Right ventricle myocardium superior (tissue), 1 donor: ENCODE measurements at regions not wholly inside any gene's neighbourhood (a gene's known extent, or its start where the extent isn't known, plus 50 kb on each side); places are given as distances from the start of the nearest gene placed in this dataset.
A peak's percentile ranks its signal among the peaks of the same experiment; 100 is the strongest.

Experiments used
- ATAC-seq: fragments of 200-7000 bp; cut with Tn5 transposase; one replicate; pipeline ENCODE4 v1.9.1; 2020; ENCODE audit warnings: mild to moderate bottlenecking; ENCODE audit not compliant: poor library complexity
- DNase-seq: peaks from one replicate; pipeline ENCODE4 v3.0.0-alpha.2; 2020
- intact Hi-C: fragments of 100-400 bp; cut with DNase I; formaldehyde crosslinking; loops from one replicate; pipeline ENCODE4 v1.11.2; 2022
- donor health status: DM: no; HTN: yes; CAD: no; lungs with severe emphysema.

- intact Hi-C loops, result no loop called here
- ATAC-seq (no peak), DNase-seq (no peak)
Observed at GRCh38 chr6:87793315-87793714, 91.3 kb upstream of the AKIRIN2 start.

- intact Hi-C loops, result no loop called here
- DNase-seq (no peak), ATAC-seq (peak; percentile 18)
Observed at GRCh38 chr6:87791982-87792381, 89.9 kb upstream of the AKIRIN2 start.

GRCh38 chr6:87791485-87791884 is 89.5 kb upstream of the AKIRIN2 start:
- ATAC-seq, result no peak
- intact Hi-C loops, result no loop called here
- no peak for DNase-seq

GRCh38 chr6:87791029-87791428 is 89.0 kb upstream of the AKIRIN2 start:
- no peak for ATAC-seq
- intact Hi-C loops, result no loop called here
- DNase-seq, result no peak

GRCh38 chr6:87789900-87790290 is 87.9 kb upstream of the AKIRIN2 start:
- DNase-seq (no peak), ATAC-seq (no peak)
- intact Hi-C loops, result no loop called here

DNA sequence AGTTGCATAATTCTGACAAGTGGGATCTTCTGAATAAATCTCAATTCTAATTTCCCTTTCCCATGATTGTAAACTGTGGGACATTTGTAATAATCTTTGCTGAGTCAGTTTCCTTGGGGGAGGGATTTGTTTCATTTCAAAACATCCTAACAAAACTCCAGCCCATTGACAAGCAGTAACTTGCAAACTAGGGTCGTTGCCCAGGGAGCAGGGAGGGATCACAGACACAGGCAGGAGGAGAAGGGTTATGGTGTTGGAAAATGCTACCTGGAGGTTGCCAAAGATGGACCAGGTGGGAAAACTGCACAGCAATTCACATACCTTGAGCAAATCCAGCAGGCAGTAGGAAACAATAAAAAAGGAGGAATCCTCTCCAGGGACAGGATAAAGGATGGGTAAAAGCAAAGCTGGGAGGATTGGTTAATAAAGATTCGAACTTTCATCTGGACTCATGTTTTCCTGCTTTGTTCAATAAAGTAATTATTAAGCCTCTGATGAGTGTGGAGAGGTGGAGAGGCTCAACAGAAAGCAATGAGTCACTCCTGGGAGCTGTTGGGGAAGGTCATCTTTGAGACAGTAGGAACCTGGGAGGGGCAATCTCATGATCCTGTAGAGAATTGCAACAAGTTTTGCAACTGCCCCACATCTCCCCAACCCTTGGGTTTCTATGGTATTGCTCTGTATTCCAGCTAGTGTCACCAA is 87.3 kb upstream of the AKIRIN2 start:
- no peak for DNase-seq
- intact Hi-C loops, result no loop called here
- ATAC-seq, result peak; percentile 31

DNA sequence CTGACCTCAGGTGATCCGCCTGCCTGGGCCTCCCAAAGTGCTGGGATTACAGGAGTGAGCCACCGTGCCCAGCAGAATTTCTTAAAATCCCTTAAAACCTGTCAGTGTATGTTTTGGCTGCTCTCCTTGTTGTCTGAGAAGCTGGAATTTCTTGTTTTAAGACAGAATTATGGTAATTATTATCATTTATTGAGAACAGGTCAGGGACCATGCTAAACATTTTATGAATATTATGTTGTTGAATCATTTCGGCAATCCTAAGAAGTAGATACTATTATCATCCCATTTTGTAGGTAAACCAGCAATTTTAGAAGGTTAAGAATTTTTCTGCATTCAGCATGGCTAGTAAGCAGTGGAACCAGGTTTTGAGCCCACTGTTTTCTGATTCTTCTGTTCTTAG is 86.1 kb upstream of the AKIRIN2 start:
- ATAC-seq (no peak), DNase-seq (no peak)
- intact Hi-C loops, result no loop called here

- intact Hi-C loops, result no loop called here
Observed at GRCh38 chr6:87785229-87785862, 83.3 kb upstream of the AKIRIN2 start.

GRCh38 chr6:87784690-87785089 is 82.7 kb upstream of the AKIRIN2 start:
- DNase-seq (no peak), ATAC-seq (no peak)
- intact Hi-C loops, result no loop called here

More at GRCh38 chr6:87785229-87785862, 83.3 kb upstream of the AKIRIN2 start:
- ATAC-seq (no peak), DNase-seq (no peak)

- intact Hi-C loops, result no loop called here
- no peak for ATAC-seq
- DNase-seq, result no peak
Observed at GRCh38 chr6:87784051-87784450, 82.0 kb upstream of the AKIRIN2 start.

- DNase-seq, result no peak
- intact Hi-C loops, result no loop called here
- no peak for ATAC-seq
Observed at GRCh38 chr6:87779542-87779941, 77.5 kb upstream of the AKIRIN2 start.

- no peak for DNase-seq
- ATAC-seq, result no peak
- intact Hi-C loops, result no loop called here
Observed at GRCh38 chr6:87772597-87773530, 70.8 kb upstream of the AKIRIN2 start.

GRCh38 chr6:87767478-87767877 is 65.4 kb upstream of the AKIRIN2 start:
- ATAC-seq, result no peak
- DNase-seq, result no peak
- intact Hi-C loops, result no loop called here

DNA sequence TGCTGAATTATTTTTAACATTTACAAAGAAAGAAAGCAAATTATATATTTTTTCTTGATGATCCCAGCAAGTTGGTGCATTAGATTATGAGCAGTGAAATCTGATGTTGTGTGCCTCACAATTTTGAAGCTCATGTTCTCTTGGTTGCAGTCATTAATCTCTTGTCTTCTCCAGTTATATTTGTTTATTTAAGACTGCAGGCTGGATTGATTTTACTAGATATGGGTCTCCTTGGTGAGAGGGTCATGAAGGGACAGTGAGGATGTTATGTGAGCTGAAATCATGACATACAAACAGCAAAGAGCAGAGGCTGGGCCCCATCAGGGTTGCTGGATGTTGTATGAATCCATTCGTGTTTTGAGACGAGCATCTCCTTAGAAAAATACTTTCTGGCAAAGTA is 64.2 kb upstream of the AKIRIN2 start:
- no peak for ATAC-seq

DNA sequence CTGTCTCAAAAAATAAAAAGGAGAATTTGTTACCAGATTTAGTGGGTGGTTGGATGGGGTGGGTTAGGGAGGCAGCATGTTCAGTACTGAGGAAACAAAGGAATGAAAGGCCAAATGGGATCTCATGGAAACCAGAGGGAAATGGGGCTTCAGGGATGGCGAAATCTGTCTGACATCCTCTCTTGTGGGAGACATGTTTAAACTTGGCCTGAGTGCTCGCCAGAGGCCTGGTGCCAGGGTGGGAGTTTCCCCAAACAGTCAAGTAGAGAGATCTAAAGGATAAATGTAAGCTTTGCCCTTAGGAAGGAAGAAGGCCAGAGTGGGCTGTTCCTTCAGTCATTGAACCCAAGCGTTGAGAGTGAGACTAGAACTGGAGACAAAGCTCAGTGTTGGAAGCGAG is 61.9 kb upstream of the AKIRIN2 start:
- DNase-seq (no peak), ATAC-seq (no peak)
- intact Hi-C loops, result no loop called here

More for the DNA sequence above, 64.2 kb upstream of the AKIRIN2 start:
- intact Hi-C loops, result no loop called here
- no peak for DNase-seq

DNA sequence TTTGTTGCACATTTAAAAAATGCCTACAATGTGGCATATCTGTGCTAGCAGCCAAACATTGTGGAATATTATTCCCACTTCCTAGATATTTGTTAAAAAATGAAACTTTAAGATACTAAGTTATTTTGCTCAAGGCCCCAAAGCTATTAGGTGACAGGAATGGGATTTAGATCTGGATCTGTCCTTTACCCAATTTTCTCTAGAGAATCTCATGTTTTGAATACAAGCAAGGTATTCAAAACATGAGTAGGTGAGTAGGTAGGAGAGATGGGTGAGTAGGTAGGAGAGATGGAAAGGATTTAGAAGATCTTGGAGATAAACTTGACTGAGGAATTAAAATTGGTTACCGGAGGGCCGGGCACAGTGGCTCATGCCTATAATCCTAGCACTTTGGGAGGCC is 61.2 kb upstream of the AKIRIN2 start:
- DNase-seq, result no peak
- intact Hi-C loops, result no loop called here
- no peak for ATAC-seq

GRCh38 chr6:87762116-87762515 is 60.1 kb upstream of the AKIRIN2 start:
- ATAC-seq, result no peak
- intact Hi-C loops, result no loop called here
- DNase-seq, result no peak

DNA sequence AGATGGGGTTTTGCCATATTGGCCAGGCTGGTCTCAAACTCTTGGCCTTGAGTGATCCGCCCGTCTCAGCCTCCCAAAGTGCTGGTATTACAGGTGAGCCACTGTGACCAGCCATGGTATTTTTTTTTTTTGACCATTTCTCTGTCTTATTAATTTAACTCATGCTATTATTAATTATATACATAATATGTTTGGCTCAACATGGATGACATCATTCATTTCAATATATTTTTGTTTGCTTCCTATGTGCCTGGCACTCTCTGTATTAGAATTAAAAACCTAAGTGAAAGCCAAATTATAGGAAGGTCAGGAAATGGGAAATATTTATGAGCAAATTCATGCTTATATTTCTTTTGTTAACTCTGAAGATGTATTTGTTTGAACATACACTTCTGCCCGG is 55.8 kb upstream of the AKIRIN2 start:
- no peak for ATAC-seq
- DNase-seq, result no peak
- intact Hi-C loops, result no loop called here

DNA sequence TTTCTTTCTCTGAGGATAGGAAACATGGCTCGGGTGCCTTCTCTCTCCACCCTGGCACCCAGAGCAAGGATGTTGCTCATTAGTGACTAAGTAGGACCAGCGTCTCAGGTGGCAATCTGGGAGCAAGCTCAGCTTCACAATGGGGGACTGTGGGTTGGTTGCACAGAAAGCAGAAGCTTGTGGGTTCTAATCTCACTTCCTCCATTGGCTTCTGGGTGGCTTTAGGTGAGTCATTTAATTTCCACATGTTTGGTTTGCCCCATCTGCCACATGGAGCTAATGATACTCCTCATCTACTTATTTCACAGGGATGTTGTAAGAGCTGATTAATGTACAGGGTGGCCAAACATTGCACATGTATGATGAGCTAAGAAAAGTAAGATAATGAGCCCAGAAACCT is 54.8 kb upstream of the AKIRIN2 start:
- DNase-seq (no peak), ATAC-seq (peak; percentile 53)
- intact Hi-C loops, result no loop called here
